Medulla oblongata (tissue), 1 donor: ENCODE measurements at regions not wholly inside any gene's neighbourhood (a gene's known extent, or its start where the extent isn't known, plus 50 kb on each side); places are given as distances from the start of the nearest gene placed in this dataset.

Experiments
- DNase-seq: peaks from one replicate; pipeline ENCODE4 v3.0.0-alpha.2; 2015; ENCODE audit errors: extremely low spot score

DNA sequence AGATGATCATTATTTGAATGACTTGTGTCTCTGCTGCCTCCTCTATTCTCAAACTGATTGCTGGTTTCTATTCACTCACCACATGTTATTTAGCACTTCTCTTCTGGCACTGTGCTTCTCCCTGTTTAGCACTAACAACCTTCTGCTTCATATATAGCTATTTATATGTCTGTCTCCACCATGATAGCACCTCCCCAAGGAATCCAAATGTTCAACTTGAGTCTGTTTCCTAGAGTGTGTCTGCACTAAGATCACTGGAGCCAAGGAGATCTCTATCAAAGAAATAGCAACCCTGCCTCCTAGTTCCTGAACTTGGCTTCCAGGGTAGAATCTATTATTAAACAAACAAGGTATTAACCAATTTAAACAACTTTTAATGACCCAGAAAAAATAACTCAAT, 104.5 kb downstream of the CYP26A1 start:
- no peak for DNase-seq

DNA sequence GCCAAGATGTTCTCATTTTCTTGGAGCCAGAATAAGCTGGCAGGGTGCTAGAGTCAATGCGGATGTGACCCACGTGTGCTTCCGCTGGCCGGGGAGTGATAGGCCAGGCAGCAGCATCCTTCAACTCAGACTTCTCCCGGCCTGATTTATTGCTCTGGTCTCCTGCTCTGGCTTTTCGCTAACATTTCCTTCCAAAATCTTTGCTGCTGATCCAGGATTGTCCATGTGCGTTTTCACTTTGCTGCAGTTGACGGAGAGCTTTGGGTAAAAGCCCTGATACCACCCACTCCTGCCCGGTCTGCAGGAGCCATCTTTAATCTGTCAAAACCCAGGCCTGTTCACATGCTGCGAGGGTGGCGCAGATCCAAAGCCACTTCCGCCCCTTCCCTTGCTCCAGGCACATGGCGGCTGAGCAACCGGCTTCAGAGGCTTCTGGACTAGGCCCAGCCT, 106.8 kb downstream of the CYP26A1 start:
- no peak for DNase-seq

DNA sequence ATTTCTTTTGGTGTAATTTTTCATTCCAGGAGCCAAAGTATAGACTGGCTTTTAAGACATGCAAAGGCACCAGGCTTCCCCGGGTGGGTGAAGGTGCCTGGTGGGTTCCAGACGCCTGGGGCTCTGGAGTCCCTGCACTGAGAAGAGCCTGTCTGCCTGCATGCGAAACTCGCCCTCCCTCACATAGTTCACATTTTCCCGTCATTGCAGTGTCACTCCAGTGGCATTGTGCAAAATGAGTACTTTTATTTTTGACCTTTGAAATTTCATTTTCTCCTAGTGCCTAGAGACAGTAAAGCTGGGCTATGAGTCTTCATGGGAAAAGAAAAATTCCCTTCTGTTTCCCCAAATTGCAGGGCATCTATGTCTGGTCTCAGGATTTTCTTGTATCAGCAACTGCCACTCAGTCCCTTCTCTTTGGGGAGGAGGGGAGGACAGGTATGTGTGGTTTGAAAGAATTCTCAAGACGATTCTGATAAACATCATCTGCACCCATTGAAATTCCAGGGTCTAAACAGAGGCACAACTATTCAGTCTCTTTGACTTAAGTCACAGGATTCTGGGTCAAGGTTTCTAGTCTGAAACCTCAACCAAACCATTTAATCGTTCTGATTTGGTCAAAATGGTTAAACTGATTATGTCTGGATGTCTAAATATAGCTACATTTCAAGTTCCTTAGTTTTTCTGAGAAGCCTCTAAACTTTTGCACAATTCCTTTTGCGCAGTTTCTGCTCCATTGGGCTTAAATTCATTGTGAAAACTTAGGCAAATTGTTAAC, 107.8 kb downstream of the CYP26A1 start:
- DNase-seq, result no peak

DNA sequence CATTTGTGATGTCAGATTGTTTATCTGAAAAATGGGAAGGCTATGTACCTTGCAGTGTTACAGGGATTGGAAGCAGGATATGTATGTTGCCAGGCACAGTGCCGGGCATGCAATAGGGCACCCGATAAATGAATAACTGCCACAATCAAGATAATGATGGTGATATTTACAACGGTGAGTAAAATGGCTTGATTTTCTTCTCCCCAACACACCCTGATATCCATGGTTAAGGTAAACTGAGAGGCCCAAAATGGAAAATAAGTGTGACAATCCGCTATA, 108.3 kb downstream of the CYP26A1 start:
- DNase-seq, result no peak

DNA sequence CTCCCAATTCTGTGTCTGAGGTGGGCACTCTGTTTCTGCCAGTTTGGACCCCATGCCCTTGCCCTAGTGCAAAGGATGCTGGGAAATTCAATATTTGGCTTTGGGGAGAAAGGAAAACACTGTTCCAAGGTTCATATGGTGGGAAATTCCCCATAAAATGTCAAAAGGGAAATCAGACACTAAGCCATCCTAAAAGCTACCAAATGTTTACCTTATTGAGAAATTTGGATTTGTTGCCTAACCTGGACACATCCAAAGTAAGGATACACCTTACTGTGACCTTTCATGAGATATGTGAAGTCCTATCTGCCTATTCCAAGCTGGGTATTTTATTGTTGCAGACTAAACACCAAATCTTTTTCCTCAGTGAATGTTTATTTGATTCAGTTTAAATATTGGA, 109.1 kb downstream of the CYP26A1 start:
- DNase-seq, result no peak

DNA sequence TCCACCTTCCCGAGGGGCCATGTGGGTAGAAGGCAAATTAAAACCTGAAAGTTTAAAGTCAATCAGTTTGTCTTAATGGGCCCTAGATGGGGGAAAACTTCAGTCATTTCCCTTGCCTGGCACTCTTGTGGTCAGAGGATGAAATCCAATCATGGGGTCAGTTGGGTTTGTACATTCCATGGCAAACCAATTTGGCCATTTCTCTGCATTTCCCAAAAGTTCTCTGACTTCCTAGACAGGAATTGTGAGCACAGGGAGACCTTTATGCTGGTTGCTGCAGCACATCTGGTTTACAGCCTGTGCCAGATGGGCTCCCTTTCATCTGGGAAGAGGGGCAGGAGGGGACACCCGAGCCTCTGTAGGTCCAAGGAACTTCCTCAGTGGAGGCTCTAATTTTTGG, 113.0 kb downstream of the CYP26A1 start:
- DNase-seq, result no peak

DNA sequence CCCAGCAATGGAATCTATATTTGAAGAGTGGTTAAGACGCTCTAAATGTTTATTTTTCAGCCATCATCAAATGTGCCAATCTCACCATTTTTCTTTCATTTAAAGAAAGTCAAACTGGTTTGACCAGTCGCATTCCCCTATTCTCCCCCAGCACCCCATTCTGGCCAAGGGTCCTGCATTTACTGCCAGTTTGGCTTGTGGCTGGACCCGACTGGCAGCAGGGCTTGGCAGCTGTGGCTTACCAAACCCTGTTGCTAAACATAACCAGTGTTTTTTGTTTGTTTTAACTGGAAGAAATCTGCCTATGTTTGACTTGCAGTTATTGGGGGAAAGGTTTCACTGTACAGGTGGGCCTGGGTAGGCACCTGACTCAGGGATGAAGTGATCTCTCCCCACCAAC, 116.3 kb downstream of the CYP26A1 start:
- DNase-seq, result no peak

DNA sequence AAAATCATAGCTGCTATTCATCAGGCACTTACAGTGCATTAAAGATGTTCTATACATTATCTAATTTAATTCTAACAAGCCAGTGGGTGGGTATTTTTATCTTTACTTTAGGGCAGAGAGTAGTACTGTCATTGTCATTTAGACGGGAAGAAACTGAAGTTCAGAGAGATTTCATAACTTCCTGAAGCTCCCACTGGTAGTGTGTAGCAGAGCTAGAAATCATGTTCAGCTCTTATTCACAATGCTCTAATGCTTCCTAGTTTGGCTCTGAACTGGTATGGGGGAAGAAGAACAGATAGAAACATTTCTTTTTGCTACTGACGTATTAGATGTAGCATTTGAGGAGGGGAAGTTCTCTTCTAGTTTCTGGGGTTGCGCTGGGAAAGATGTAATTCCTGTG, 116.7 kb downstream of the CYP26A1 start:
- peak; percentile 40 for DNase-seq

DNA sequence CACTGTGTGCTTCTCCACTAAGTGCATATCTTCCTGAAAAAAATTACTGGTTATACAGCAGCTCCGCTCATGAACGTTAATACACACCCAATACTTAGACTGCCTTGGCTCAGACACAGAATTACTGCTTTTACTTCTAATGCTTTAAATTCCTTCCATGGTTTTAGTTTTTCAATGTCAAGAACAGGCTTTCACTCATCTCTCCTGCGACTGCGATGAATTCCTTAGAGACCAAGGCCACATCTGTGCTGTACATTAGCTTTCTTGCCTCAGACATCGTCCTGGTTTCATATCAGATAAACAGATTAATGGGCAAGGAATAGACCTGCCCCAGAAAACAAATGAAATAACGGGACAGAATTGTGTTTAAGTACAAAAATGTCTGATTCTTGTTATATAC, 120.2 kb downstream of the CYP26A1 start:
- DNase-seq, result no peak

DNA sequence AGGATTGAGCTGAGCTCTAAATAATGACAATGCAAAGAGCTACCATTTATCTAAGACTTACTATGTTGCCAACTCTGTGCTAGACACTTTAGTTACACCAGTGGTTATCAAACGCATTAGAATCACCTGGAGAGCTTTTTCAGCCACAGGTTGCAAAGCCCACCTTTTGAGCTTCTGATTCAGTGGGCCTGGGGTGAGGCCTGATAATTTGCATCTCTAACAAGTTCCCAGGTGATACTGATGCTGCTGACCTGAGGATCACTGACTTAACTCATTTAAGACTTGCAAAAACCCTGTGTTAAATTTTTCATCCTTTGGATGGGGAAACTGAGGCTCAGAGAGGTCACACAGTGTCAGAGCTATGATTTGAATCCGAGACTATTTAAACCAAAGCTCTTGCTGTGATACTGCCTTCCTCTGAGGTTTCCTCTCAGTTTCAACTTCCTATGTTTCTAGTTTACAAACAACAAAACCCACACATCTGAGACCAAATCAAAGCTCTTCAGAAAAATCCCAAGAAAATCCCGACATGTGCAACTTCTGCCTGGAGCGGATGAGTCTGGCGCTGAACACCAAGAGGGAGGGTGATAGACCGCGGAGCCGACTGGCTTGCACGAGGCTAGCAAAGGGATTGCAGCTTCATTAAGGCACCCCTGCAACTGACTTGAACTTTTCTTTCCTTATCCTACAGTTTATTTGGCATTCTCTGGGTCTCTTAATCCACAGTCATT, 124.9 kb downstream of the CYP26A1 start:
- DNase-seq, result peak; percentile 29

DNA sequence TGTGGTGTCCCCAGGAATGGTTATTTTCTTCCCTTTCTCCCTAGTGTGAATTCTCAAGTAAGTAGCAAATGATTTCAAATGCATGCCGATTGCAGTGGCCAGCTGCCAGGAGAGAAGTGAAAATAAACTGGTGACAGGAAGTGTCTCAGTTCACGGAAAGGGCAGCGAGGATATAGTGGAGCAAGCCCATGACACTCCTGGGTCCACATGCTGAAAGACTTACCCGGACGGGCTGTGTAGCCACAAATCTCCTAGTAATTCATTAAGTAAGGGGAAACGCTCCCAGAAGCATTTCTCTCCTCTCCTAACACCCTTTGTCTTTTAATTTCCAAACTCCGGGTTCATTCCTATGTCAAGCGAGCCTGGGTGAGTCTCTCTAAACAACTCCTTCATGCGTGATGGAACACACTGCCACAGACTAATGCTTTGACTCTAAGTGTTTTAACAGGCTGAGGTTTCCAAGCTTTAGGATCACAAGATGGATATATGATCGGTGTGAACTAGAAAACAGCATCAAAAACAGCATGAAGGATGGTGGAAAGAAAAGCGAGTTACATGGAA, 125.6 kb downstream of the CYP26A1 start:
- peak; percentile 80 for DNase-seq

DNA sequence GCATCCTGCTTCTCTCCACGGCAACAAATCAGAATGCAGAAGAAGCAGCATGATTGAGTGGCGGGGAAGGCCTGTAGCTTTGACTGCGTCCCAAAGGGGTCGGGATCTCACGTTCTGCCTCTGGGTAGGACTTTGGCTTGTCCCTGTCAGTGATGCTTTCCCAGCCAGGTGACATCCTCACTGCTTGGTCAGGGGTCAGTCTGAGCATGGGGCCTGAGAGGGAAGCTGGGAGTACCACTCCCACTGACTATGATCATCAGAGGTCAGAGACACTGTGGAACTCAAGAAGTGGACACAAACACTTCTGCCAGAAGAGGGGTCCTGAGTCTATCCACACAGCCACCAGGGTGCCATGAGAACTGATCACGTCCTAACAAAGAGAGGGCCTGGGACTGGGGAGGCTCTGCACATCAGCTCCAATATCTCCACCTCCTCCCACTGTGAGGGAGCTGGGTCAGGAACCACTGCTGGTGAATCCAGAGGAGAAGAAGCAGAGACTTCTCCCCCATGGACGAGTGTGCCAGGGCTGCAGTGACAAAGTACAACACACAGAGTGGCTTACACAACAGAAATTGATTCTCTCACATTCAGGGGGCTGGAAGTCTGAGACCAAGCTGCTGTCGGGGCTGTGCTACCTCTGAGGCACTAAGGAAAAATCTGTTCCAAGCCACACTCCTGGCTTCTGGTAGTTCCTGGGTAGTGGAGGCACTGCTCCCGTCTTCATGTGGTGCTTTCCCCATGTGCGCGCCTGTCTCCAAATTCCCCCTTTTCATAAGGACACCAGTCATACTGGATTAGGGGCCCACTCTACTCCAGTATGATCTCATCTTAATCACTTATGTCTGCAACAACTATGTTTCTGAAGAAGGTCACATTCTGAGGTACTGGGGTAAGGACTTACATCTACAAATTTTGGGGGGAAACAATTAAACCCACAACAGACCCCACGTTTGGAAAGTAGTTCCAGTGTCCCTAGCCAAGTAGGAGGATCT, 131.1 kb downstream of the CYP26A1 start:
- no peak for DNase-seq

DNA sequence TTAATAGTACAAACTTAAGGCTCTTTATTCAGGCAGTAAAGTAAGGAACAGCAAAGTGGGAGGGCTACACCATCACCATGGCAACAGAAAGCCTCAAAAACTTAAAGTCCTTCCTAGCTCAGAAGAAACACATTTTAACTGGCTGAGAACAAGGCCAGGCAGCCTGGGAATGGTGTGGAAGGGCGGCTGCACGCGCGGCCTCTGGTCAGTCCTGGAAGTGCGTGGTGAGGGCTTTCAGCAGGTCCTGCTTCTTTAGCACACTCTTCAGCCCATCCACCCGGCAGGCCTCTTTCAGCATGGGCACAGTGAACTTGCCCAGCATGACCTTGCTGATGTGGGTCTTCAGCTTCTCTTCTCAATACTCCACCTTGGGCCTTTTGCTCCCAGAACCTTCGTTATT, 133.0 kb downstream of the CYP26A1 start:
- no peak for DNase-seq

DNA sequence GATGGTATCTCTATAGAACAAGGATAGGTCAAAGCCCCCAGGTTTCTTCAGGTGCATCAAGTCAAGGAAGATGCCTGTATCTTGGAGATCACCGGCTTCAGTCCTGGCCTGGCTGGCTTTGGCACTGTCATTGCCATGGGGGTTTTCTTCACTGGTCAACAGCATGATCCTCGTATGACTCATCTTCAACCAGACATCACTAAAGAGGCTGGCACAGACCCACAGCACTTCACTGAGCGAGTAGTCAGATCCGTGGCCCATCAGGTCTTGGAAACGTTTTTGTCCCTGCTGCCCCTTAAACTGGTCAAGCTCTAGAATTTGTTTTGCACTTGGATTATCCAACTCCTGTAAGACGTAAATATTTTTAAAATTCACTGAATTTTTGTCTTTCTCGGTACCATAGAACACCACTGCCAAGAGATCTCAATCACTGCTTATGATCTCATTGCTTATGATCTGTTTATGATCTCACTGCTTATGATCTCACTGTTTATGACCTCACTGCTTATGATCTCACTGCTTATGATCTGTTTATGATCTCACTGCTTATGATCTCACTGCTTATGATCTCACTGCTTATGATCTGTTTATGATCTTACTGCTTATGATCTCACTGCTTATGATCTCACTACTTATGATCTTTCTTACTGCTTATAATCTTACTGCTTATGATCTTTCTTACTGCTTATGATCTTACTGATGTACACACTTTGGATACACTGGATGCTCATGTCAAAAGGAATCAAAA, 135.2 kb downstream of the CYP26A1 start:
- no peak for DNase-seq

DNA sequence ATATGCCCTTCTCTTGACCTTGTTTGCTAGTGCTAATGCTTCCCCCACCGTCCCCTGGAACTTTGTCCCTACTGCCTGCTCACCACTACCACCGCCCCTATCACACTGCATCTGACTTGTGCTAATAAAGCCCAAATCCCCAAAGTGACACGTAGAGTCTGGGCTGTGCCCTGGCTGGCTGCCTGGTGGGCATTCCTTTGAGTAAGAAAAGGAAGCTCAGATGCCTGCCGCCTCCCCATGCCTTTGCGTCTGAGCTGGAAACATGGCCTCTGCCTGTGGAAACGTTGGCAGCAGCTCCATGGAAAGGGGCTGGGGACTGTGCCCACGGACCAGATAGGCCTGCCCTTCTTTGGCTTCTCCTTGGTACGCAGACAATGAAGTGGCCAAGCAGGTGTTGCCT, 138.3 kb downstream of the CYP26A1 start:
- no peak for DNase-seq

DNA sequence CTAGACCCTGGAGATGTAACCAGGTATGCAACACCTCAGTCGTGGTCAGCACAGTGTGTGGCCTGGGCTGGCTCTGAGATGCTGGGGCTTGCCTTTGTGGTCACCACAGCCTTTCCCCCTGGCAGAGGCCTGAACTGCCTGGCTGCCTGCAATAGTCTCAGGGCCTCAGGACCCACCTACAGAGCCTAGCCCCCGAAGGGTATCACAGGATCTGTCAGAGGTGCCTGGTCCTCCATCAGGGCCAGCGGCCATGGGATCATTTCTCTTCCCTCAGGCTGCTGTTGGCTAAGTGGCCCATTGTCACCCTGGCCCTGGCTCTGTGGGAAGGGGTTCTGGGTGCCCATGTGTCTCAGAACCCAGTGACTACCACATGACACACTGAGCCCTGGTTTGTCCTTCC, 141.6 kb downstream of the CYP26A1 start:
- DNase-seq, result no peak

DNA sequence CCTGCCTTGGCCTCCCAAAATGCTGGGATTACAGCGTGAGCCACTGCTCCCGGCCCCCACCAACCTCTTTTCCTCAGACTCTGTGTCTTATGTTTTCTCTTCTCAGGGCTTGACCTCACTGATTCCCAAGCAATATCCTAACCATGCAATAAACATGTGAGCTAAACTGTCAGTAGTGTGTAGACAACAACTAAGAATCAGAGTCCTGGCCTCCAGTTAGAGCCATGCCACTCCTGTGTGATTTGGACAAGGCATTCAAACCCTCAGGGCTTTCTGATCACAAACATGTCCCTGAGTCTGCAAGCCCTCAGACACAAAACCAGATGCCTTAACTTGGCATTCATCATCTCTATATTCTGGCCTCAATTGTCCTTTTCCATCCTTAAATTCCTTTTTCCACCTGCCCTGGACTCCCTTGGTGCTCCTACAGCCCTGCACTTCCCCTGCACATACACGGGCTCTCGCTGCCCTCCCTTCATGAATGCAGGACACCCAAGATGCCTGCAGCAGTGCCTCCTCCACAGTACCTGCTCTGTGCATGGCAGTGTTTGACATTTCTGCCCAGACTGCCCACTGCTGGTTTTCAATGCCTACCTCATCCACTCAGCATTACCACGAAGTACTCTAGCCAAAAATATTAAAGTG, 142.8 kb downstream of the CYP26A1 start:
- DNase-seq, result no peak

DNA sequence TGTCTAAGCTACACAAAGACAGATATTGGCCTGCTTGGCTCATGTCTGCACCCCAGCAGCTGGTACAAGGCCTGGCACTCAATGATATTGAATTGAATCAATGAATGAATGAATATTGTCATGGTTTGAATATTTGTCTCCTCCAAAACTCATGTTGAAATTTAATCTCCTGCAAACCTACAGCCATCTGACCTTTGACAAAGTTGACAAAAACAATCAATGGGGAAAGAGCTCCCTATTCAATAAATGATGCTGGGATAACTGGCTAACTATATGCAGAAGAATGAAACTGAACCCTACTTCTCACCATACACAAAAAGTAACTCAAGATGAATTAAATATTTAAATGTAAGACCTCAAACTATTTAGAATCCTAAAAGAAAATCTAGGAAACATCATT, 144.7 kb downstream of the CYP26A1 start:
- no peak for DNase-seq

DNA sequence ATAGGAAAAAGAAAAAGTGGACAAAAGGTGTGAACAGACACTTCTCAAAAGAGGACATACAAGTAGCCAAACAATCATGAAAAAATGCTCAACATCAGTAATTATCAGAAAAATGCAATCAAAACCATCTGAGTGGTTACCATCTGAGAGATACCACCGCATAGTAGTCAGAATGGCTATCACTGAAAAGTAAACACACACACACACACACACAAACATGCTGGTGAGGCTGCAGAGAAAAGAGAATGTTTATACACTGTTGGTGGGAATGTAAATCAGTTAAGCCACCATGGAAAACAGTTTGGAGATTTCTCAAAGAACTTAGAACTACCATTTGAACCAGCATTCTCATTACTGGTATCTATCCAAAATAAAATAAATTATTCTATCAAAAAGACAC, 145.7 kb downstream of the CYP26A1 start:
- no peak for DNase-seq

DNA sequence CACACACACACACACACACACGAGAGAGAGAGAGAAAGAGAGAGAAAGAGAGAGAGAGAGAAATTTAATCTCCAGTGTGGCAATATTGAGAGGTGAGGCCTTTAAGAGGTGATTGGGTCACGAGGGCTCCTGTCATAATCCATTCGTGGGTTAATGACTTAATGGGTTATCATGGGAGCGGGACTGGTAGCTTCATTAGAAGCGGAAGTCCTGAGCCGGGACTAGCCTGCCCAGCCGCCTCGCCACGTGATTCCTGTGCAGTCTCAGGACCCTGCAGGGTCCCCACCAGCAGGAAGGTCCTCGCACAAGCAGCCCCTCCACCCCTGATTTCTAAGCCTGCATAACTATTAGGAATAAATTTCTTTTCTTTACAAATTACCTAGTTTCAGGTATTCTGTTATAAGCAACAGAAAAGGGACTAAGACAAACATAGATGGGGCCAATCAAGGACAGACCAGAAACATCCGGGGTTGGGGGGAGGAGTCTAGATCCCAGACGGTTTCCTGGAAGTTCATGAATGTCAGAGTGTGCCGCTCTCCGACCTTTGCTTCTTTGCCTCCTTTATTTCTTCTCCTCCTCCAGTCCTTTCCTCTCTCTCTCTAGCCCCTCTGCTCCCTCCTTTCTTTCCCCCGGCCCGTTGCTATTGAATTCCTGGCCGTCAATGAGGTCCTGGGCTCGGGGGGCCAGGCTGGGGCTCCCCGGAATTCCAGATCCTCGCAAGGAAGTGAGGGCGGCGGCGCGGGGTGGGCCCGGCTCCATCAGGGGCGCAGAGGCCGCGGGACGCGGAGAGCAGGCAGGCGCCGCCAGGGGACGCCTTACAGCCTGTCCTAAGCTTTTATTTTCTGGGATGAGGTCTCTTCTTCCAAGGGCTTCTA, 146.8 kb downstream of the CYP26A1 start:
- no peak for DNase-seq
